ENCODE measurements at regions not wholly inside any gene's neighbourhood (a gene's known extent, or its start where the extent isn't known, plus 50 kb on each side); places are given as distances from the start of the nearest gene placed in this dataset.

- POLR2A ChIA-PET, result no interaction called here
Observed at GRCh38 chr6:164296411-164296810, 881.9 kb downstream of the QKI start.

DNA sequence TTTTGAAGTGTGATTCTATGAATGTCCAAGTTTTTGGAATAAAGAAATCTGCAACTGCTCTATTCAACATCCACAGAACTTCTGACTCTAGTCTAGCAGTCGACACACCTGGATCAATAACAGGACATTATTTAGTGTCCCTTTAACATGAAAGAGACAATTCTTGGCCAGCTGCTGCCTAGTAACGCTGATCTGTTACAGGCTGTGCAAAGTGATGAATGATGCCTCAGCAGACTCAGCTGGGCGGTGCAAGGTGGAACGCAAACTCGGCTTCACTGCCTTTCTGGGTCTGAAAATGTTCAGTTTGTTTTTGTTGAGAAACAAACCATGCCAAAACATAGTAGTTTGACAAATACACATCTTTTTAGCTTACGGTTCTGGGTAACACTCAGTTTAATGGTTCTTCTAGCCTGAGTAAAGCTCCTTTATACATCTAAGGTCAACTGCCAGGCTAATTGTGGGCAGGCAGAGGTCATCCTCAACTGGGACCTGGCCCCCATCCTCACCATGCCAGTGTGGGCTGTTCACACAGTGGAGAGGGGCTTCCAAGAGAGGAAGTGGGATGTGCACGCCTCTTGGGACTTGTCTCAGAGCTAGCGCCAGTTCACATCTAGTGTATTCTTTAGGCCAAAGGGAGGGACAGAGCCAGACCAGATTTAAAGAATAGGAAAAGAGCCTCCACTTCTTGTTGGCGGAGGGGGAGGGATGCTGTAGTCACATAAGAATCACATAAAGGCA, 879.7 kb downstream of the QKI start:
- intact Hi-C loops (cut with micrococcal nuclease; ENCODE audit: unreplicated experiment), result no loop called here
- Mint-ChIP-seq H3K27me3 (ENCODE audit: insufficient read depth, unreplicated experiment) (no peaks in the 10 kb centered on the region), H3K9me3 (ENCODE audit: unreplicated experiment) (peaks cover 9% of the 10 kb centered on the region), H3K36me3 (ENCODE audit: insufficient read depth, unreplicated experiment) (no peaks in the 10 kb centered on the region), H3K4me1 (ENCODE audit: low read depth, unreplicated experiment) (no peaks in the 10 kb centered on the region), H3K4me3 (ENCODE audit: unreplicated experiment) (no peak overlapping the region), H3K27ac (ENCODE audit: unreplicated experiment) (no peak overlapping the region)
- no peaks in the 10 kb centered on the region for H3K9me3 ChIP-seq
- no peak for TF ChIP-seq CTCF (IDR thresholded peaks at IDR 0.05; ENCODE audit: insufficient read depth in 1 of 2, low read depth in 1 of 2, low read length in 1 of 2, severe bottlenecking in 1 of 2, unreplicated experiment in 1 of 2)
- DNase-seq, result no peak
- H3K4me3 ChIP-seq (ENCODE audit: low read depth, low read length), result no peak overlapping the region
- no peaks in the 10 kb centered on the region for H3K36me3 ChIP-seq (ENCODE audit: control insufficient read depth, insufficient read depth, low read length)
- CTCF ChIA-PET, result no interaction called here
- POLR2A ChIA-PET, result no interaction called here
- no peaks in the 10 kb centered on the region for H3K27me3 ChIP-seq (replicated peaks; ENCODE audit: control insufficient read depth, insufficient read depth, low read length)
- H3K4me1 ChIP-seq, result no peaks in the 10 kb centered on the region
- no TSS peak for BruUV-seq (replicated peaks)

More at GRCh38 chr6:164296411-164296810, 881.9 kb downstream of the QKI start:
- H3K9me3 ChIP-seq, result no peaks in the 10 kb centered on the region
- no peaks in the 10 kb centered on the region for H3K36me3 ChIP-seq (ENCODE audit: control insufficient read depth, insufficient read depth, low read length)
- H3K4me1 ChIP-seq, result no peaks in the 10 kb centered on the region
- no peak for DNase-seq
- intact Hi-C loops (cut with micrococcal nuclease; ENCODE audit: unreplicated experiment), result no loop called here
- Mint-ChIP-seq H3K27me3 (ENCODE audit: insufficient read depth, unreplicated experiment) (no peaks in the 10 kb centered on the region), H3K36me3 (ENCODE audit: insufficient read depth, unreplicated experiment) (no peaks in the 10 kb centered on the region), H3K9me3 (ENCODE audit: unreplicated experiment) (no peaks in the 10 kb centered on the region), H3K4me1 (ENCODE audit: low read depth, unreplicated experiment) (no peaks in the 10 kb centered on the region), H3K4me3 (ENCODE audit: unreplicated experiment) (no peak overlapping the region), H3K27ac (ENCODE audit: unreplicated experiment) (no peak overlapping the region)
- H3K4me3 ChIP-seq (ENCODE audit: low read depth, low read length), result no peak overlapping the region
- TF ChIP-seq CTCF (IDR thresholded peaks at IDR 0.05; ENCODE audit: insufficient read depth in 1 of 2, low read depth in 1 of 2, low read length in 1 of 2, severe bottlenecking in 1 of 2, unreplicated experiment in 1 of 2), result no peak
- no TSS peak for BruUV-seq (replicated peaks)
- CTCF ChIA-PET, result no interaction called here
- H3K27me3 ChIP-seq (replicated peaks; ENCODE audit: control insufficient read depth, insufficient read depth, low read length), result no peaks in the 10 kb centered on the region

GRCh38 chr6:164291224-164291623, 876.7 kb downstream of the QKI start:
- H3K4me3 Mint-ChIP-seq (ENCODE audit: unreplicated experiment), result no peak overlapping the region
- H3K27ac Mint-ChIP-seq (ENCODE audit: unreplicated experiment), result no peak overlapping the region
- Histone ChIP-seq H3K4me3 (ENCODE audit: low read depth, low read length) (no peak overlapping the region), H3K9me3 (no peaks in the 10 kb centered on the region), H3K36me3 (ENCODE audit: control insufficient read depth, insufficient read depth, low read length) (no peaks in the 10 kb centered on the region), H3K27me3 (replicated peaks; ENCODE audit: control insufficient read depth, insufficient read depth, low read length) (no peaks in the 10 kb centered on the region), H3K4me1 (no peaks in the 10 kb centered on the region)
- H3K36me3 Mint-ChIP-seq (ENCODE audit: insufficient read depth, unreplicated experiment), result no peaks in the 10 kb centered on the region
- DNase-seq, result no peak
- H3K4me1 Mint-ChIP-seq (ENCODE audit: low read depth, unreplicated experiment), result no peaks in the 10 kb centered on the region
- POLR2A ChIA-PET, result no interaction called here
- peaks cover 23% of the 10 kb centered on the region for H3K9me3 Mint-ChIP-seq (ENCODE audit: unreplicated experiment)
- intact Hi-C loops (cut with micrococcal nuclease; ENCODE audit: unreplicated experiment), result no loop called here
- no peaks in the 10 kb centered on the region for H3K27me3 Mint-ChIP-seq (ENCODE audit: insufficient read depth, unreplicated experiment)
- BruUV-seq (replicated peaks), result no TSS peak
- CTCF ChIA-PET, result no interaction called here
- TF ChIP-seq CTCF (IDR thresholded peaks at IDR 0.05; ENCODE audit: insufficient read depth in 1 of 2, low read depth in 1 of 2, low read length in 1 of 2, severe bottlenecking in 1 of 2, unreplicated experiment in 1 of 2), result no peak

Measured in Caco-2 (cell line).